ENCODE measurements at regions not wholly inside any gene's neighbourhood (a gene's known extent, or its start where the extent isn't known, plus 50 kb on each side); places are given as distances from the start of the nearest gene placed in this dataset.
A peak's percentile ranks its signal among the peaks of the same experiment; 100 is the strongest.

GRCh38 chr12:93192878-93193277, 184.8 kb upstream of the NUDT4 start:
- intact Hi-C loops (cut with DNase I), result no loop called here
- no peaks in the 10 kb centered on the region for H3K36me3 ChIP-seq
- TF ChIP-seq CTCF (IDR thresholded peaks at IDR 0.05), result no peak
- H3K4me1 ChIP-seq, result no peaks in the 10 kb centered on the region
- no peak overlapping the region for H3K27ac ChIP-seq
- no peaks in the 10 kb centered on the region for H3K27me3 ChIP-seq
- DNase-seq (no peak), ATAC-seq (no peak)
- H3K4me3 ChIP-seq, result no peak overlapping the region
- peaks cover 0 to 7% of the 10 kb centered on the region in 2 donors for H3K9me3 ChIP-seq

GRCh38 chr12:93195511-93195910, 182.2 kb upstream of the NUDT4 start:
- ATAC-seq (no peak), DNase-seq (no peak)
- Histone ChIP-seq H3K27me3 (no peaks in the 10 kb centered on the region), H3K36me3 (no peaks in the 10 kb centered on the region), H3K27ac (no peak overlapping the region), H3K4me3 (no peak overlapping the region), H3K4me1 (no peaks in the 10 kb centered on the region), H3K9me3 (peaks cover 0 to 7% of the 10 kb centered on the region in 2 donors)
- intact Hi-C loops (cut with DNase I), result no loop called here
- TF ChIP-seq CTCF (IDR thresholded peaks at IDR 0.05), result no peak

GRCh38 chr12:93197067-93197593, 180.6 kb upstream of the NUDT4 start:
- Histone ChIP-seq H3K4me3 (no peak overlapping the region), H3K4me1 (no peaks in the 10 kb centered on the region), H3K36me3 (no peaks in the 10 kb centered on the region), H3K27me3 (no peaks in the 10 kb centered on the region), H3K9me3 (peaks cover 0 to 7% of the 10 kb centered on the region in 2 donors), H3K27ac (no peak overlapping the region)
- no peak for TF ChIP-seq CTCF (IDR thresholded peaks at IDR 0.05)
- intact Hi-C loops (cut with DNase I), result no loop called here
- no peak for DNase-seq
- ATAC-seq, result peak; percentile 27

GRCh38 chr12:93198086-93198485, 179.6 kb upstream of the NUDT4 start:
- no peaks in the 10 kb centered on the region for H3K27me3 ChIP-seq
- H3K9me3 ChIP-seq, result peaks cover 0 to 3% of the 10 kb centered on the region in 2 donors
- no peak for TF ChIP-seq CTCF (IDR thresholded peaks at IDR 0.05)
- intact Hi-C loops (cut with DNase I), result no loop called here
- H3K4me3 ChIP-seq, result no peak overlapping the region
- H3K27ac ChIP-seq, result no peak overlapping the region
- no peaks in the 10 kb centered on the region for H3K36me3 ChIP-seq
- DNase-seq (no peak), ATAC-seq (peak; percentile 62)
- no peaks in the 10 kb centered on the region for H3K4me1 ChIP-seq

- intact Hi-C loops (cut with DNase I), result no loop called here
- Histone ChIP-seq H3K36me3 (no peaks in the 10 kb centered on the region), H3K27ac (no peak overlapping the region), H3K4me1 (no peaks in the 10 kb centered on the region), H3K9me3 (no peaks in the 10 kb centered on the region), H3K4me3 (no peak overlapping the region), H3K27me3 (no peaks in the 10 kb centered on the region)
- DNase-seq (no peak), ATAC-seq (no peak)
- TF ChIP-seq CTCF (IDR thresholded peaks at IDR 0.05), result no peak
These were observed 177.9 kb upstream of the NUDT4 start for GRCh38 chr12:93199831-93200236.

All from left lung (tissue), 4 donors.